ENCODE measurements at regions not wholly inside any gene's neighbourhood (a gene's known extent, or its start where the extent isn't known, plus 50 kb on each side); places are given as distances from the start of the nearest gene placed in this dataset.

DNA sequence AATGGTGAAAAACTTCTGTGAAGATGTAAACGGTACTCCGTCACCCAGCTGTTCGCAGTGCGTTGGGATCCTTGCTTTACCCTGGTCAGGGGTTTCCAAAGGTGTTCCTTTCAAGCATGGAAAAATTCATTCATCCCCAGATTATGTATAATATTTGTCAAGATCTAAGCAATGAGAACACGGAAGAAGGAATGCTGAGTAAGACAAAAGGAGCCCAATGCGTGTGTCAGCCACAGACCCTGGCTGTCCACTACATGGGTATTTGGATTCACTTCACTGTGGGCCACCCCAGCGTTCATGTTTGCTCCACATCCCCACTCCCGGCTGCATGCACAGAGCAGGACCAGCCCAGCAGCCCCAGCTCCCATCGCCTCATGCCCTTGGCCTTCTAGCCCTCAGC is 241.3 kb upstream of the CELF2 start (continued):
- TF ChIP-seq GABPA (IDR thresholded peaks at IDR 0.05 in 1 of 2, conservative IDR thresholded peaks at IDR 0.05 in 1 of 2) (no peak), HNF4A (conservative IDR thresholded peaks at IDR 0.05) (no peak), RAD21 (IDR thresholded peaks at IDR 0.05) (no peak), EGR1 (IDR thresholded peaks at IDR 0.05; ENCODE audit: low read depth in 2 of 2) (no peak), TAF1 (conservative IDR thresholded peaks at IDR 0.05) (no peak)

DNA sequence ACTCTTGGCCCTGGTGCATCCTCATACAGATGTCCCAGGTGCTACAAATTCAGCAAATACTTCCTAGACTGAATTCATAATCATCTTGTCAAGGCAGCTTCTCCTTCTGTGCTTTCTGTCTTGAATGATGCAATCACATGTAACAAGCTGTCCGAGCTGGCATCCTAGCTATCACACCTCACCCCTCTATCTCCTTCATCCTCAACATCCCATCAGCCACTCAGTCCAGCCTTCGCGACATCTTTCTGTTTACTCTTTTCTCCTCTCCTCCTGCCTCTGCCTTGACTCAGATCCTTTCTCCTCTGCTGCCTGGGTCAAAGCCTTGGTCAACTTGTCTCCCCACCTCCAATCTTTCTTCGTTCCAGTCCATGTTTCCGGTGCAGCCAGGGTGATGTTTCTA is 240.4 kb upstream of the CELF2 start:
- H3K27me3 ChIP-seq (ENCODE audit: control insufficient read depth in 4 of 4, insufficient read depth in 4 of 4, low read length in 3 of 4), result no peaks in the 10 kb centered on the region
- H3K27ac ChIP-seq (ENCODE audit: low read depth in 1 of 2, low read length in 2 of 2), result no peak overlapping the region
- no peaks in the 10 kb centered on the region for H3K9me3 ChIP-seq (ENCODE audit: control insufficient read depth in 4 of 4, low read length in 3 of 4)
- no peak overlapping the region for H3K4me3 ChIP-seq (ENCODE audit: low read depth in 1 of 3, low read length in 3 of 3)
- no peak overlapping the region for H3K9ac ChIP-seq (ENCODE audit: low read depth in 1 of 2, low read length in 2 of 2)
- no peaks in the 10 kb centered on the region for H3K4me1 ChIP-seq (ENCODE audit: control insufficient read depth in 4 of 4, insufficient read depth in 4 of 4, low read length in 3 of 4)
- no peak for DNase-seq (ENCODE audit: low spot score)
- 73% methylated on average over 5 of the region's 5 CpGs for WGBS
- H3K36me3 ChIP-seq (ENCODE audit: control insufficient read depth in 4 of 4, insufficient read depth in 3 of 4, low read depth in 1 of 4, low read length in 3 of 4), result no peaks in the 10 kb centered on the region
- TF ChIP-seq GABPA (IDR thresholded peaks at IDR 0.05 in 1 of 2, conservative IDR thresholded peaks at IDR 0.05 in 1 of 2), result no peak
- TF ChIP-seq, protein P1, sequence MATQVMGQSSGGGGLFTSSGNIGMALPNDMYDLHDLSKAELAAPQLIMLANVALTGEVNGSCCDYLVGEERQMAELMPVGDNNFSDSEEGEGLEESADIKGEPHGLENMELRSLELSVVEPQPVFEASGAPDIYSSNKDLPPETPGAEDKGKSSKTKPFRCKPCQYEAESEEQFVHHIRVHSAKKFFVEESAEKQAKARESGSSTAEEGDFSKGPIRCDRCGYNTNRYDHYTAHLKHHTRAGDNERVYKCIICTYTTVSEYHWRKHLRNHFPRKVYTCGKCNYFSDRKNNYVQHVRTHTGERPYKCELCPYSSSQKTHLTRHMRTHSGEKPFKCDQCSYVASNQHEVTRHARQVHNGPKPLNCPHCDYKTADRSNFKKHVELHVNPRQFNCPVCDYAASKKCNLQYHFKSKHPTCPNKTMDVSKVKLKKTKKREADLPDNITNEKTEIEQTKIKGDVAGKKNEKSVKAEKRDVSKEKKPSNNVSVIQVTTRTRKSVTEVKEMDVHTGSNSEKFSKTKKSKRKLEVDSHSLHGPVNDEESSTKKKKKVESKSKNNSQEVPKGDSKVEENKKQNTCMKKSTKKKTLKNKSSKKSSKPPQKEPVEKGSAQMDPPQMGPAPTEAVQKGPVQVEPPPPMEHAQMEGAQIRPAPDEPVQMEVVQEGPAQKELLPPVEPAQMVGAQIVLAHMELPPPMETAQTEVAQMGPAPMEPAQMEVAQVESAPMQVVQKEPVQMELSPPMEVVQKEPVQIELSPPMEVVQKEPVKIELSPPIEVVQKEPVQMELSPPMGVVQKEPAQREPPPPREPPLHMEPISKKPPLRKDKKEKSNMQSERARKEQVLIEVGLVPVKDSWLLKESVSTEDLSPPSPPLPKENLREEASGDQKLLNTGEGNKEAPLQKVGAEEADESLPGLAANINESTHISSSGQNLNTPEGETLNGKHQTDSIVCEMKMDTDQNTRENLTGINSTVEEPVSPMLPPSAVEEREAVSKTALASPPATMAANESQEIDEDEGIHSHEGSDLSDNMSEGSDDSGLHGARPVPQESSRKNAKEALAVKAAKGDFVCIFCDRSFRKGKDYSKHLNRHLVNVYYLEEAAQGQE (IDR thresholded peaks at IDR 0.05), result no peak
- TF ChIP-seq FOXA2 (IDR thresholded peaks at IDR 0.05), result no peak

DNA sequence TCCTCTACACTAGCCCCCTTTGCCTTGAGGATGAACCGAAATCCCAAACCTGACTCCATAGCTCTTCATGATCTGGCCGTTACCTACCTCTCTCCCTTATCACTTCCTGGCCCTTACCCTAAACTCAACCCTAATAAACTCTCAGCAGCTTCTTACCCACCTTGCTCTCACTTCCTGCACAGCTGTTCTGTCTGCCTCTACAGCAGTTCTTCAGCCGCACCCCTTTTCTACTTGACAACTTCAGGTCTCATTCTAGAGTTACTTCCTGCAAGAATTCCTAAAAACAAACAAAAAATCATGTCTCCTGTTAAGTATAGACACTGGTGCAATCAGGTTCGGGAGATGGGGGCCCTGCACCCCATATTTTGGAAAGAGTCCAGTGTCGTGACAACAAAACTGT is 239.9 kb upstream of the CELF2 start:
- WGBS, result 75% methylated on average over 5 of the region's 5 CpGs
- Histone ChIP-seq H3K36me3 (ENCODE audit: control insufficient read depth in 4 of 4, insufficient read depth in 3 of 4, low read depth in 1 of 4, low read length in 3 of 4) (no peaks in the 10 kb centered on the region), H3K4me1 (ENCODE audit: control insufficient read depth in 4 of 4, insufficient read depth in 4 of 4, low read length in 3 of 4) (no peaks in the 10 kb centered on the region), H3K9me3 (ENCODE audit: control insufficient read depth in 4 of 4, low read length in 3 of 4) (no peaks in the 10 kb centered on the region), H3K27me3 (ENCODE audit: control insufficient read depth in 4 of 4, insufficient read depth in 4 of 4, low read length in 3 of 4) (no peaks in the 10 kb centered on the region), H3K27ac (ENCODE audit: low read depth in 1 of 2, low read length in 2 of 2) (no peak overlapping the region), H3K9ac (ENCODE audit: low read depth in 1 of 2, low read length in 2 of 2) (no peak overlapping the region), H3K4me3 (ENCODE audit: low read depth in 1 of 3, low read length in 3 of 3) (no peak overlapping the region)
- no peak for TF ChIP-seq JUND (IDR thresholded peaks at IDR 0.05)
- TF ChIP-seq, protein P1 (IDR thresholded peaks at IDR 0.05), result no peak
- no peak for TF ChIP-seq FOXA2 (IDR thresholded peaks at IDR 0.05)
- TF ChIP-seq, protein P2, sequence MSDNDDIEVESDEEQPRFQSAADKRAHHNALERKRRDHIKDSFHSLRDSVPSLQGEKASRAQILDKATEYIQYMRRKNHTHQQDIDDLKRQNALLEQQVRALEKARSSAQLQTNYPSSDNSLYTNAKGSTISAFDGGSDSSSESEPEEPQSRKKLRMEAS (IDR thresholded peaks at IDR 0.05), result no peak
- no peak for TF ChIP-seq YY1 (IDR thresholded peaks at IDR 0.05)
- TF ChIP-seq RXRA (IDR thresholded peaks at IDR 0.05), result no peak
- TF ChIP-seq HNF4A (conservative IDR thresholded peaks at IDR 0.05), result no peak
- TF ChIP-seq, protein P3, sequence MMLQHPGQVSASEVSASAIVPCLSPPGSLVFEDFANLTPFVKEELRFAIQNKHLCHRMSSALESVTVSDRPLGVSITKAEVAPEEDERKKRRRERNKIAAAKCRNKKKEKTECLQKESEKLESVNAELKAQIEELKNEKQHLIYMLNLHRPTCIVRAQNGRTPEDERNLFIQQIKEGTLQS (IDR thresholded peaks at IDR 0.05), result no peak
- no peak for TF ChIP-seq GABPA (IDR thresholded peaks at IDR 0.05 in 1 of 2, conservative IDR thresholded peaks at IDR 0.05 in 1 of 2)
- no peak for DNase-seq (ENCODE audit: low spot score)
